Ureter (tissue), 1 donor: ENCODE measurements at regions not wholly inside any gene's neighbourhood (a gene's known extent, or its start where the extent isn't known, plus 50 kb on each side); places are given as distances from the start of the nearest gene placed in this dataset.

Source experiments
- DNase-seq: peaks from one replicate; pipeline ENCODE4 v3.0.0-alpha.2; 2020; ENCODE audit warnings: low spot score
- donor health status: DM: yes; HTN: yes; CAD: no.

DNA sequence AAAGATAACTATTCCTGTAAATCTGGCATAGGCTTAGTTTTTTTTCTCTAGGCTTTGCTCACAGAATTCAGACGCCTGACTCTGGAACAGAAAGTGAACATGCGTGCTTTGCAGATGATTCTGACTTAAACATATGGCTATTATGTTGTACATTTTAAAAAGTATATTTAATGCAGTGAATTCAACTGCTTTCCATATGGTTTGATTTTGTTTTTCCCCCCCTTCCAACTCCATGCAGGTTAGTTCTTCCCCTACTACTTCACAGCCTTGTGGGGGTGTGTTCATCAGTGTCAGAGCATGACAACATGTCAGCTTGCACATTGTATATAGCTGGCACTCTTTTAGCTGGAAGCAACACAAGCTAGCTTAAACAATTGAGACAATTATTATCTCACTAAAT lies 226.8 kb downstream of the TMEM167A start:
- DNase-seq = no peak

DNA sequence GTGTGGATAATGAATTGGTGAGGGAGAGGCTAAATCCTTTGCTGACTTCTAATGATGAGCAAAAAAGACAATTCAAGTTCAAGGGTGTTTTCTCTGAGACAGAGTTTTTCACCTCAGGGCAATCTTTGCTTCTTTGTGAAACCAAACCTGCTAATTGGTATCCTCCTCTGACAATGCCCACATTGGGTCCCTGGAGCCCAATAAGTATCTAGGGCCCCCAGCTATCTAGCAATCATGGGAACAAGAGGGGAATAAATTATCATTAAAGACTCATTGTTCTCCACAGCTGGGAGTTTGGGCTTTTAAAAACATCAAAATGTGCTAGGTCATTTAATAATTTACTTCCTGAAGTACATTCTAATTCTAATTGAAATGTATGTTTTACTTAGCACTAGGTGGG lies 227.3 kb downstream of the TMEM167A start:
- no peak for DNase-seq

DNA sequence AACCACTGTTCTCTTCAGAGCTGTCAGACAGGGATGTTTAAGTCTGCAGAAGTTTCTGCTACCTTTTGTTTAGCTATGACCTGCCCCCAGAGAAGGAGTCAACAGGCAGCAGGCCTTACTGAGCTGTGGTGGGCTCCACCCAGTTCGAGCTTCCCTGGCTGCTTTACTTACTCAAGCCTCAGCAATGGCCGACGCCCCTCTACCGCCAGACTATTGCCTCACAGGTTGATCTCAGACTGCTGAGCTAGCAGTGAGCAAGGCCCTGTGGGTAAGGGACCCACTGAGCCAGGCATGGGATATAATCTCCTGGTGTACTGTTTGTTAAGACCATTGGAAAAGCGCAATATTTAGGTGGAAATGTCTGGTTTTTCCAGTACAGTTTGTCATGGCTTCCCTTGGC lies 229.6 kb downstream of the TMEM167A start:
- no peak for DNase-seq

DNA sequence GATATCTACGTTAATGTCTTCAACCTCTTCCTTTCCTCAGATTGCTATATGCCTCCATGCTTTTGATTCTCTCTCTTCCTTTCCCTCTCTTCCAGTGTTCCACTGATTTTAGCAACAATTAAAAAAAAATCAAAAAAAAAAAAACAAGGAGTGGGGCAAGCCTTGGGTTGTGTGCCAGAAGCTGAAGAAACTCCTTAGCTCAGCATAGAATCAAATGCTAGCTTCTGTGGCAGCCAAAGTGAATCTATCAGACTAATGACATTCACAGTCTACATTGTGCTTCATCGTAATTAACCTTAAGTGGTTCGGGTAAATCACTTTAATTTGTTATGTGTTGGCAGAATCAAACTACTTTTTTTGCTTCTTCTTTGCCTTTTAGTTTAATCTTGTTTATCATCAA lies 237.3 kb downstream of the TMEM167A start:
- no peak for DNase-seq

DNA sequence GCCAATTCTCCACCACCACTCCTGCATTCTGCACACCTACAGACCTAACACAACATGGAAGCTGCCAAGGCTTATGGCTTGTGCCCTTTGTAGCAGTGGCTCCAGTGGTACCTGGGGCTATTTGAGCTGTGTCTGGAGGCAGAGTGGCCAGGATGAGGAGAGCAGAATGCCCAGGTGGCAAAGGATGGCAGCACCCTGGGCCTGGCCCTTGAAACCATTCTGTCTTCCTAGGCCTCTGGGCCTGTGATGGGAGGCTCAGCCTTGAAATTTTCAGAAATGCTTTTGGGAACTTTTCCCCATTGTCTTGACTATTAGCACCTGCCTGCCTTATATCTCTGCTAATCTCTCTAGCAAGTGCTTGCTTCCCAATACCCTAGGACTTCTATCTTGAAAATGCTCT lies 241.7 kb downstream of the TMEM167A start:
- DNase-seq = no peak

DNA sequence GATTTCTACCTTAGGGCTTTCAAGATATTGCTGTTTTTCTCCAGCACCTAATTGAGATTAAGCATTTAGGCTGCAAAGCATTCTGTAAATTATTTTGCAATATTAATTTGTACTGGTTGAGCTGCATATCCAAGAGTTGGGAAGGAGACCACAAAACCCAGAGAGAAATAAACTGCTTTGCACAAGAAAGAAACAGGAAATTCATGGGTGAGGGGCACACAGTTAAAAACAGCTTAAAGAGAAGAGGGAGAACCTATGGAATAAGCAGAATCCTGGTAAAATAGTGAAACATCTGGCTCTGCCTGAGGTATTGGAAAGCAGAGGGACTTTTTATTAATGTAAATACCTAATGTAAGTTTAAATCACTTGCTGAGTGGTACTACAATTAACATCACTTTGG lies 243.0 kb downstream of the TMEM167A start:
- DNase-seq = no peak

GRCh38 chr5:82833277-82833676 lies 243.9 kb downstream of the TMEM167A start:
- no peak for DNase-seq

- no peak for DNase-seq
These were observed 244.7 kb downstream of the TMEM167A start for GRCh38 chr5:82832445-82832844.

- no peak for DNase-seq
These were observed 249.0 kb downstream of the TMEM167A start for GRCh38 chr5:82828211-82828610.

- no peak for DNase-seq
These were observed 249.5 kb downstream of the TMEM167A start for GRCh38 chr5:82827651-82828050.

GRCh38 chr5:82822634-82822927 lies 254.6 kb downstream of the TMEM167A start:
- DNase-seq = no peak

- no peak for DNase-seq
These were observed 255.2 kb downstream of the TMEM167A start for GRCh38 chr5:82821846-82822633.

GRCh38 chr5:82820961-82821845 lies 256.0 kb downstream of the TMEM167A start:
- DNase-seq = no peak

- no peak for DNase-seq
These were observed 257.0 kb downstream of the TMEM167A start for GRCh38 chr5:82820188-82820587.

- no peak for DNase-seq
These were observed 259.1 kb downstream of the TMEM167A start for GRCh38 chr5:82817897-82818676.

GRCh38 chr5:82816926-82817325 lies 260.3 kb downstream of the TMEM167A start:
- DNase-seq = no peak

GRCh38 chr5:82815871-82816270 lies 261.3 kb downstream of the TMEM167A start:
- DNase-seq = no peak

GRCh38 chr5:82813861-82814260 lies 263.3 kb downstream of the TMEM167A start:
- DNase-seq = no peak

DNA sequence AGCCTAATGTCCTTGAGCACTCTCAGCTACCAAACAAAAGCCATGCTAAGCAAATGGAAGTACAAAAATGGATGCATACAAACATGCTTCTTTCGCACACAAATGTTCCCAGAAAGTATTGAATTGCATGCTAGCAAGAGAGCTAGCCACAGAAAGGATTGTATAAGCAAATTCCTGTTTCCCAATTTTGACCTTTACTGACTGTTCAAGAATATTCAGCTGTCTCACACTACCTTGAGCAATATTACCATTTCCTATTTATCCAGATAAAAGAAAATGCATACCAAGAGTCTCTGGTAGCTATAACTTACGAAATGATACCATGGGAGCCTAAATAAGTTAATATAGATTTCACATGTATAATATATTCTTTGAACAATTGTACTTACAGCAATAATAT lies 264.6 kb downstream of the TMEM167A start:
- no peak for DNase-seq

DNA sequence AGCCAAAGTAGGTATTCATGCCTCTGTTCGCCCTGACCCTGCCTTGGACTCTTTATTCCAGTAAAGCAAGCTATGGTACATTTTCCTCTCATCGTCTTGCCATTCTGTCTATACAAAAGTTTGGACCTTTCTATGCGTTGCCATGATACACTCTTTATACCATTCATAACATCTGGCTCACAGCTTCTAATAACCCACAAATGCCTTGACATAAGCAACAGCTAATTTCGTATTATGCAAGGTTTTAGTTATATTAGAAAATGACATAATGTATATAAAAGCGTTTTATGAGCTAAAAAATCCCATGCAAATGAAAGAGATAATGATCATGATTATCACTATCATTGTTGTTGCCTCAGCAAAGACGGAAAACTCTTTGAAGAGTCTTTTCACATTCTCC lies 265.7 kb downstream of the TMEM167A start:
- DNase-seq = no peak

GRCh38 chr5:82809420-82810143 lies 267.6 kb downstream of the TMEM167A start:
- DNase-seq = no peak

DNA sequence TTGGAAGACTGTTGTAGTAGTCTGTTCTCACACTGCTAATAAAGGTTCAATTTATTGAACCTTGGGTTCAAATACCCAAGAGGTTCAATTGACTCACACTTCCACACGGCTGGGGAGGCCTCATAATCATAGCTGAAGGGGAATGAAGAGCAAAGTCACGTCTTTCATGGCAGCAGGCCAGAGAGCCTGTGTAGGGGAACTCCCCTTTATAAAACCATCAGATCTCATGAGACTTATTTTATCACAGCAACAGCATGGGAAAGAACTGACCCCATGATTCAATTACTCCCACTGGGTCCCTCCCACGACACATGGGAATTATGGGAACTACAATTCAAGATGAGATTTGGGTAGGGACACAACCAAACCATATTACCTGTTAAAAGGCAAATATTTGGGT lies 268.2 kb downstream of the TMEM167A start:
- DNase-seq = no peak
